B cell (primary cell): ENCODE measurements at regions not wholly inside any gene's neighbourhood (a gene's known extent, or its start where the extent isn't known, plus 50 kb on each side); places are given as distances from the start of the nearest gene placed in this dataset.

ENCODE experiments used
- ATAC-seq: fragments of 200-7000 bp; cut with Tn5 transposase; one replicate; pipeline ENCODE4 v1.10.0; 2021; ENCODE audit warnings: low read depth, mild to moderate bottlenecking, moderate number of reproducible peaks, moderate library complexity
- CTCF ChIA-PET: fragments of 350-600 bp; sonication (Branson Sonifier 250); formaldehyde crosslinking; loops from one replicate; lab custom pipeline; 2021; ENCODE audit warnings: antibody characterized with exemption, inconsistent platforms; lab: Charles Lee
- POLR2A ChIA-PET: fragments of 350-600 bp; sonication (Branson Sonifier 250); formaldehyde crosslinking; loops from one replicate; lab custom pipeline; 2021; ENCODE audit warnings: antibody characterized with exemption; lab: Charles Lee
- DNase-seq: peaks from one replicate; pipeline ENCODE4 v3.0.0; 2013
- H2AFZ ChIP-seq: 2 replicates; pipeline ENCODE4 v1.6.1; 2012; ENCODE audit warnings: mild to moderate bottlenecking, low read depth, low read length; ENCODE audit not compliant: insufficient read depth, poor library complexity, severe bottlenecking
- H3K27ac ChIP-seq, 2 donors: 1 replicate in 1 of 2; 2 replicates in 1 of 2; pipeline ENCODE4 v1.5.1; 2012 to 2013; ENCODE audit warnings: low read length in 2 of 2, mild to moderate bottlenecking in 2 of 2, moderate library complexity in 1 of 2
- H3K27me3 ChIP-seq, 4 experiments: fragments of 200-600 bp in 1 of 4; sonication (generic) in 1 of 4; replicated peaks in 1 of 4; 1 replicate in 2 of 4; 2 replicates in 2 of 4; pipeline versions ENCODE4 v1.6.1 to v1.7.0; 2013 to 2016; ENCODE audit warnings: low read length in 3 of 4, mild to moderate bottlenecking in 2 of 4, mixed read lengths in 1 of 4, moderate library complexity in 1 of 4; ENCODE audit not compliant: insufficient read depth in 4 of 4, control insufficient read depth in 3 of 4; ENCODE audit errors: control extremely low read depth in 1 of 4
- H3K36me3 ChIP-seq, 2 experiments: replicated peaks in 1 of 2; 1 replicate in 1 of 2; 2 replicates in 1 of 2; pipeline versions ENCODE4 v1.6.1 to v1.7.1; 2013; ENCODE audit warnings: low read length in 1 of 2; ENCODE audit not compliant: insufficient read depth in 2 of 2, control insufficient read depth in 1 of 2; ENCODE audit errors: control extremely low read depth in 1 of 2, extremely low read depth in 1 of 2
- H3K4me1 ChIP-seq, 2 donors: fragments of 200-600 bp in 1 of 2; sonication (generic) in 1 of 2; 1 replicate in 1 of 2; 2 replicates in 1 of 2; pipeline versions ENCODE4 v1.5.1 to v1.6.1; 2013 to 2017; ENCODE audit warnings: low read length in 2 of 2; ENCODE audit not compliant: control insufficient read depth in 2 of 2, insufficient read depth in 2 of 2
- H3K4me2 ChIP-seq: replicated peaks from 2 replicates; pipeline ENCODE3; 2012; ENCODE audit warnings: mild to moderate bottlenecking, low read depth, low read length; ENCODE audit not compliant: poor library complexity, severe bottlenecking
- H3K4me3 ChIP-seq, 5 experiments: fragments of 200-600 bp in 1 of 5; sonication (generic) in 1 of 5; 1 replicate in 3 of 5; 2 replicates in 2 of 5; pipeline versions ENCODE4 v1.5.1 to v1.7.0; 2011 to 2016; ENCODE audit warnings: low read length in 4 of 5, mild to moderate bottlenecking in 4 of 5, low read depth in 2 of 5, control low read depth in 1 of 5, moderate library complexity in 1 of 5; ENCODE audit not compliant: insufficient read depth in 1 of 5; ENCODE audit errors: control extremely low read depth in 1 of 5, extremely low read depth in 1 of 5
- H3K79me2 ChIP-seq: fragments of 200-600 bp; sonication (generic); one replicate; pipeline ENCODE4 v1.6.0; 2016; ENCODE audit warnings: low read length; ENCODE audit not compliant: control insufficient read depth, insufficient read depth
- H3K9ac ChIP-seq: fragments of 200-600 bp; sonication (generic); 2 replicates; pipeline ENCODE4 v1.6.1; 2017; ENCODE audit warnings: mild to moderate bottlenecking, low read length, moderate library complexity
- H3K9me3 ChIP-seq, 3 donors: one replicate each; pipeline versions ENCODE4 v1.6.1 to v1.7.1; 2013; ENCODE audit warnings: low read length in 2 of 3; ENCODE audit not compliant: control insufficient read depth in 2 of 3, insufficient read depth in 1 of 3; ENCODE audit errors: control extremely low read depth in 1 of 3
- H4K20me1 ChIP-seq: 2 replicates; pipeline ENCODE4 v1.6.0; 2012; ENCODE audit warnings: mild to moderate bottlenecking, low read length; ENCODE audit not compliant: insufficient read depth, control insufficient read depth, poor library complexity, severe bottlenecking
- H3K27ac Mint-ChIP-seq: one replicate; pipeline ENCODE4 v1.8.0; 2021; ENCODE audit warnings: mixed read lengths
- H3K27me3 Mint-ChIP-seq: one replicate; pipeline ENCODE4 v1.8.0; 2021; ENCODE audit warnings: mixed read lengths
- H3K4me1 Mint-ChIP-seq: one replicate; pipeline ENCODE4 v1.8.0; 2021; ENCODE audit warnings: mixed read lengths
- H3K4me3 Mint-ChIP-seq: one replicate; pipeline ENCODE4 v1.8.0; 2021; ENCODE audit warnings: mixed read lengths
- H3K9me3 Mint-ChIP-seq: one replicate; pipeline ENCODE4 v1.8.0; 2022; ENCODE audit warnings: mixed read lengths; ENCODE audit not compliant: insufficient read depth
- EZH2 ChIP-seq: IDR thresholded peaks from 2 replicates; pipeline ENCODE4 v1.6.1; 2012; ENCODE audit warnings: borderline replicate concordance, low read depth, mild to moderate bottlenecking, moderate library complexity, low read length; ENCODE audit not compliant: insufficient read depth, poor library complexity, severe bottlenecking
- WGBS: methylation state at CpG from one replicate; pipeline ENCODE4 v1.1.5; 2013; ENCODE audit warnings: missing lambda C conversion rate; ENCODE audit not compliant: insufficient coverage; 5-methylcytosine and 5-hydroxymethylcytosine counted together
- intact Hi-C: fragments of 100-400 bp; cut with micrococcal nuclease; formaldehyde crosslinking; loops from one replicate; pipeline ENCODE4 v1.10.0; 2022
- TF ChIP-seq, protein P1 (sequence below): fragments of 200-600 bp; IDR thresholded peaks from one replicate; pipeline ENCODE4 v1.8.0; 2022; ENCODE audit warnings: antibody characterized with exemption, mild to moderate bottlenecking

GRCh38 chr21:17976691-17977090, 157.5 kb upstream of the C21orf91 start:
- CTCF ChIA-PET = no interaction called here

GRCh38 chr21:17976139-17976538, 157.0 kb upstream of the C21orf91 start:
- Mint-ChIP-seq H3K4me3 (no peak overlapping the region), H3K27ac (no peak overlapping the region), H3K4me1 (no peaks in the 10 kb centered on the region), H3K27me3 (no peaks in the 10 kb centered on the region), H3K9me3 (peaks cover 4% of the 10 kb centered on the region)
- H3K4me3 ChIP-seq = no peak overlapping the region
- intact Hi-C loops = no loop called here
- no peak for TF ChIP-seq EZH2
- TF ChIP-seq, protein P1, sequence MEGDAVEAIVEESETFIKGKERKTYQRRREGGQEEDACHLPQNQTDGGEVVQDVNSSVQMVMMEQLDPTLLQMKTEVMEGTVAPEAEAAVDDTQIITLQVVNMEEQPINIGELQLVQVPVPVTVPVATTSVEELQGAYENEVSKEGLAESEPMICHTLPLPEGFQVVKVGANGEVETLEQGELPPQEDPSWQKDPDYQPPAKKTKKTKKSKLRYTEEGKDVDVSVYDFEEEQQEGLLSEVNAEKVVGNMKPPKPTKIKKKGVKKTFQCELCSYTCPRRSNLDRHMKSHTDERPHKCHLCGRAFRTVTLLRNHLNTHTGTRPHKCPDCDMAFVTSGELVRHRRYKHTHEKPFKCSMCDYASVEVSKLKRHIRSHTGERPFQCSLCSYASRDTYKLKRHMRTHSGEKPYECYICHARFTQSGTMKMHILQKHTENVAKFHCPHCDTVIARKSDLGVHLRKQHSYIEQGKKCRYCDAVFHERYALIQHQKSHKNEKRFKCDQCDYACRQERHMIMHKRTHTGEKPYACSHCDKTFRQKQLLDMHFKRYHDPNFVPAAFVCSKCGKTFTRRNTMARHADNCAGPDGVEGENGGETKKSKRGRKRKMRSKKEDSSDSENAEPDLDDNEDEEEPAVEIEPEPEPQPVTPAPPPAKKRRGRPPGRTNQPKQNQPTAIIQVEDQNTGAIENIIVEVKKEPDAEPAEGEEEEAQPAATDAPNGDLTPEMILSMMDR = no peak
- H3K9me3 ChIP-seq = no peaks in the 10 kb centered on the region
- DNase-seq (no peak), ATAC-seq (no peak)
- no peaks in the 10 kb centered on the region for H3K27me3 ChIP-seq
- H3K79me2 ChIP-seq = no peaks in the 10 kb centered on the region
- no CpG with 5 or more reads among the region's 2 CpGs for WGBS
- ChIA-PET POLR2A (no interaction called here), CTCF (no interaction called here)
- no peaks in the 10 kb centered on the region for H4K20me1 ChIP-seq
- H3K27ac ChIP-seq = no peak overlapping the region
- H3K9ac ChIP-seq = no peak overlapping the region
- H3K36me3 ChIP-seq = no peaks in the 10 kb centered on the region
- no peak overlapping the region for H2AFZ ChIP-seq
- H3K4me2 ChIP-seq = no peak overlapping the region
- no peaks in the 10 kb centered on the region for H3K4me1 ChIP-seq

More at GRCh38 chr21:17976691-17977090, 157.5 kb upstream of the C21orf91 start:
- no peak overlapping the region for H2AFZ ChIP-seq
- H3K27me3 Mint-ChIP-seq = no peaks in the 10 kb centered on the region
- no peak overlapping the region for H3K4me2 ChIP-seq
- no peaks in the 10 kb centered on the region for H3K79me2 ChIP-seq
- no peaks in the 10 kb centered on the region for H3K4me1 Mint-ChIP-seq
- H3K36me3 ChIP-seq = no peaks in the 10 kb centered on the region
- no peak overlapping the region for H3K27ac ChIP-seq
- no peak overlapping the region for H3K27ac Mint-ChIP-seq
- no peaks in the 10 kb centered on the region for H4K20me1 ChIP-seq
- no peaks in the 10 kb centered on the region for H3K4me1 ChIP-seq
- H3K9ac ChIP-seq = no peak overlapping the region
- no peak for ATAC-seq
- DNase-seq = no peak
- intact Hi-C loops = no loop called here
- H3K4me3 Mint-ChIP-seq = no peak overlapping the region
- no peak overlapping the region for H3K4me3 ChIP-seq
- peaks cover 4% of the 10 kb centered on the region for H3K9me3 Mint-ChIP-seq
- H3K9me3 ChIP-seq = no peaks in the 10 kb centered on the region
- POLR2A ChIA-PET = no interaction called here
- TF ChIP-seq EZH2 = no peak
- TF ChIP-seq, protein P1 = no peak
- H3K27me3 ChIP-seq = no peaks in the 10 kb centered on the region
